Endothelial cell (in vitro differentiated cells): ENCODE measurements at regions not wholly inside any gene's neighbourhood (a gene's known extent, or its start where the extent isn't known, plus 50 kb on each side); places are given as distances from the start of the nearest gene placed in this dataset.

Experiments
- DNase-seq: peaks from one replicate; pipeline ENCODE4 v3.0.0; 2021; ENCODE audit warnings: low spot score
- H3K27ac Mint-ChIP-seq: one replicate; pipeline ENCODE4 v1.8.0; 2021; ENCODE audit warnings: mixed read lengths, inconsistent platforms; ENCODE audit not compliant: unreplicated experiment
- H3K27me3 Mint-ChIP-seq: one replicate; pipeline ENCODE4 v1.8.0; 2021; ENCODE audit warnings: mild to moderate bottlenecking, moderate library complexity, mixed read lengths, inconsistent platforms; ENCODE audit not compliant: unreplicated experiment
- H3K36me3 Mint-ChIP-seq: one replicate; pipeline ENCODE4 v1.8.0; 2021; ENCODE audit warnings: mild to moderate bottlenecking, low read depth, mixed read lengths, inconsistent platforms; ENCODE audit not compliant: unreplicated experiment
- H3K4me1 Mint-ChIP-seq: one replicate; pipeline ENCODE4 v1.8.0; 2021; ENCODE audit warnings: mild to moderate bottlenecking, mixed read lengths, inconsistent platforms; ENCODE audit not compliant: unreplicated experiment
- H3K4me3 Mint-ChIP-seq: one replicate; pipeline ENCODE4 v1.8.0; 2021; ENCODE audit warnings: mild to moderate bottlenecking, mixed read lengths, inconsistent platforms; ENCODE audit not compliant: unreplicated experiment
- H3K9me3 Mint-ChIP-seq: one replicate; pipeline ENCODE4 v1.8.0; 2021; ENCODE audit warnings: mixed read lengths, inconsistent platforms; ENCODE audit not compliant: unreplicated experiment
- TF ChIP-seq, protein P1 (sequence below): fragments of 200-600 bp; sonication (generic); IDR thresholded peaks from one replicate; pipeline ENCODE4 v1.5.0; 2021; ENCODE audit warnings: antibody characterized with exemption; ENCODE audit not compliant: unreplicated experiment

DNA sequence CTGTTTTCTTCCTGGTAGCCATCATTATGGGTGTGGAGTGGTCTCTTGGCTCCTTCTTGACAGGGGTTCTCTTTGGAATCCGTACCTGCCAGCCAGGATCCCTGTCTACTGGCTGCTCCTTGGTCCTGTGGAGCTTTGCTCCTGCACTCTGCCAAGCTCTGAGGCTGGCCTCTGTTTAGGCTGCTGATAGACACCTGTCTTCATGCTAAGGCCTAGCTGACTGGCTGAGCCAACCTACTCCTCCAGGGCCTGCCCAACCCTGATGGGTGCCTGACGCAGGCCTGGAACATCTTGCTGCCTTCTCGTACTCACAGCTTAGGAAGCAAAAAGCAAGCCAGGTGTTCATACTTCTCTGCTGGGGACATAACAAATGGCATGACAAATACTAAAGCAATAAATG lies 333.6 kb upstream of the ZNF32 start:
- no peaks in the 10 kb centered on the region for H3K36me3 Mint-ChIP-seq
- no peaks in the 10 kb centered on the region for H3K9me3 Mint-ChIP-seq
- H3K27ac Mint-ChIP-seq = no peak overlapping the region
- H3K27me3 Mint-ChIP-seq = peaks cover 2% of the 10 kb centered on the region
- TF ChIP-seq, protein P1, sequence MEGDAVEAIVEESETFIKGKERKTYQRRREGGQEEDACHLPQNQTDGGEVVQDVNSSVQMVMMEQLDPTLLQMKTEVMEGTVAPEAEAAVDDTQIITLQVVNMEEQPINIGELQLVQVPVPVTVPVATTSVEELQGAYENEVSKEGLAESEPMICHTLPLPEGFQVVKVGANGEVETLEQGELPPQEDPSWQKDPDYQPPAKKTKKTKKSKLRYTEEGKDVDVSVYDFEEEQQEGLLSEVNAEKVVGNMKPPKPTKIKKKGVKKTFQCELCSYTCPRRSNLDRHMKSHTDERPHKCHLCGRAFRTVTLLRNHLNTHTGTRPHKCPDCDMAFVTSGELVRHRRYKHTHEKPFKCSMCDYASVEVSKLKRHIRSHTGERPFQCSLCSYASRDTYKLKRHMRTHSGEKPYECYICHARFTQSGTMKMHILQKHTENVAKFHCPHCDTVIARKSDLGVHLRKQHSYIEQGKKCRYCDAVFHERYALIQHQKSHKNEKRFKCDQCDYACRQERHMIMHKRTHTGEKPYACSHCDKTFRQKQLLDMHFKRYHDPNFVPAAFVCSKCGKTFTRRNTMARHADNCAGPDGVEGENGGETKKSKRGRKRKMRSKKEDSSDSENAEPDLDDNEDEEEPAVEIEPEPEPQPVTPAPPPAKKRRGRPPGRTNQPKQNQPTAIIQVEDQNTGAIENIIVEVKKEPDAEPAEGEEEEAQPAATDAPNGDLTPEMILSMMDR = no peak
- peaks cover 3% of the 10 kb centered on the region for H3K4me1 Mint-ChIP-seq
- no peak for DNase-seq
- H3K4me3 Mint-ChIP-seq = no peak overlapping the region

GRCh38 chr10:43981696-43982095 lies 333.0 kb upstream of the ZNF32 start:
- Mint-ChIP-seq H3K4me3 (no peak overlapping the region), H3K9me3 (no peaks in the 10 kb centered on the region), H3K4me1 (peaks cover 3% of the 10 kb centered on the region), H3K36me3 (no peaks in the 10 kb centered on the region), H3K27ac (no peak overlapping the region), H3K27me3 (peaks cover 2% of the 10 kb centered on the region)
- TF ChIP-seq, protein P1 = no peak
- DNase-seq = no peak

GRCh38 chr10:43981232-43981631 lies 332.6 kb upstream of the ZNF32 start:
- Mint-ChIP-seq H3K4me1 (peaks cover 3% of the 10 kb centered on the region), H3K27ac (no peak overlapping the region), H3K36me3 (no peaks in the 10 kb centered on the region), H3K27me3 (peaks cover 4% of the 10 kb centered on the region), H3K9me3 (no peaks in the 10 kb centered on the region), H3K4me3 (no peak overlapping the region)
- TF ChIP-seq, protein P1 = no peak
- DNase-seq = no peak

DNA sequence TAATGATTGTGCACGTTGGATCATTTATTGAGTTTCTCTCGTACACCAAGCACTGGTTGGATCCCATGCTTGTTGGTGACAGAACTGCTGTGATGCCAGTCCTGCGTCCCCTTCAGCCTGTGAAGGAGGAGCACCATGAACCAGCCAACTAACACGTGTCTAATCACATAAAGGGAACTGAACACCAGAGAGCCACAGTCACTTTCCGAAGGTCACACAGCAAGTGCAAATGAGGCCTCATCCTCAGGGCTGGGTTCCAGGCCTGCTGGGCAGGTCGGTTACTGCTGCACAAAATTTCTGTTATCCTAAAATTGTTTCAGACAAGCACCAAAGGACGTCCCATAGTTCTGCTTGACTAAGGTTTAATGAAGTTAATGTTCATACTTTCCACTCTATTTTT lies 332.0 kb upstream of the ZNF32 start:
- H3K27me3 Mint-ChIP-seq = peaks cover 4% of the 10 kb centered on the region
- TF ChIP-seq, protein P1 = no peak
- no peak overlapping the region for H3K4me3 Mint-ChIP-seq
- H3K36me3 Mint-ChIP-seq = no peaks in the 10 kb centered on the region
- no peak overlapping the region for H3K27ac Mint-ChIP-seq
- DNase-seq = no peak
- peaks cover 3% of the 10 kb centered on the region for H3K4me1 Mint-ChIP-seq
- H3K9me3 Mint-ChIP-seq = no peaks in the 10 kb centered on the region

DNA sequence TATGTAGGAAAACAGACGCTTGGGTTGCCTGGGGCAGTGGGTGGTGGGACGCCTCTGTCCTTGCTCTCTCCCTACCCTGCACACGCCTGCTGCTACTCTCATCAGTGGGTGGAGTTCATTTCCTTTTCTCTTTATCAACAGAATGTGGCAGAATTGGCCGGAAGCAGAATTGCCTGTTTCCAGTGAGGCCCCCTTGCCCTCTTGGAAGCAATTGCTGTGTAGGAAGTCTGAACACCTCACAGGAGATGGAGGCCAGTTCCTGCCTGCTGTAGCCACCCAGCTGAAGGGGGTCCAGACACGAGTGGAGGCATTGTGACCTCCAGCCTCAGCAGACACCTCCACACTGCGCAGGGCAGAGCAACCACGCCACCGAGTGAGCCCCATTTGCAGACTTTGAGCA lies 331.6 kb upstream of the ZNF32 start:
- no peaks in the 10 kb centered on the region for H3K9me3 Mint-ChIP-seq
- H3K4me3 Mint-ChIP-seq = no peak overlapping the region
- no peak overlapping the region for H3K27ac Mint-ChIP-seq
- H3K27me3 Mint-ChIP-seq = peaks cover 4% of the 10 kb centered on the region
- DNase-seq = no peak
- no peaks in the 10 kb centered on the region for H3K36me3 Mint-ChIP-seq
- TF ChIP-seq, protein P1 = no peak
- H3K4me1 Mint-ChIP-seq = peaks cover 3% of the 10 kb centered on the region
